ENCODE measurements at regions not wholly inside any gene's neighbourhood (a gene's known extent, or its start where the extent isn't known, plus 50 kb on each side); places are given as distances from the start of the nearest gene placed in this dataset.

DNA sequence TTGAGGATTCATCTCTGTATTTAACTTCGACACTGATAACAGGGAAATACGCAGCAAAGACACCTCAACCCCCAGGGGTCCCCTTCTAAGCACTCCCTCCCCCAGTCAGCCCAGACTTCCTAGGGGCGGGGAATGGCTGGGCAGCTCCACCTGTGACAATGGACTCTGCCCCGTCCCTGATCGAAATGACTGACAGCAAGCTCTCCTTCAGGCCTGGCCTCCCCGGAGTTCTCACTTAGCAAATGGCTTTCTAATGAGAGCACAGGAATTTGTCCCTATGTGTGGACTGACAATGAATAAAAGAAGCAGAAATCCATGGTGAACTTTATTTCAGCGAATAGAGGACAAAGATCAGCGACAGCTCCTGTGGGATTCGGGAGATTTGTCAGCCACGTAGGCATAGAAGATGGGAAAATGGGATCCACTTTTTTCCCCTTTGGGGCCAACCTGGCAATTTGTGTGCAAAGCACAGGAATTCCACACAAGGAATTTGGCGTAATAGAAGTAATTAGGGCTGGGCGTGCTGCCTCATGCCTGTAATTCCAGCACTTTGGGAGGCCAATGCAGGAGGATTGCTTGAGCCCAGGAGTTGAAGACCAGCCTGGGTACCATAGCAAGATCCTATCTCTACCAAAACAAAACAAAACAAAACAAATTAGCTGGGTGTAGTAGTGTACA is 63.8 kb downstream of the TNFAIP2 start:
- WGBS (ENCODE audit: extremely low coverage, insufficient coverage, insufficient read length): no CpG with 5 or more reads among the region's 12 CpGs
- no peaks in the 10 kb centered on the region for H3K9me3 ChIP-seq (ENCODE audit: insufficient read depth, low read depth, low read length)
- peaks cover 14% of the 10 kb centered on the region for H3K27me3 ChIP-seq (ENCODE audit: insufficient read depth, low read length)
- H3K9ac ChIP-seq (ENCODE audit: low read length): no peak overlapping the region
- no peaks in the 10 kb centered on the region for H3K79me1 ChIP-seq (ENCODE audit: low read length)
- H2AFZ ChIP-seq (ENCODE audit: insufficient read depth, low read length, poor library complexity): no peak overlapping the region
- DNase-seq: peak; percentile 77 to 88
- no peak overlapping the region for H4K91ac ChIP-seq (ENCODE audit: low read depth, low read length)
- H3K27ac ChIP-seq (ENCODE audit: low read depth, low read length): no peak overlapping the region
- no peak overlapping the region for H4K12ac ChIP-seq (ENCODE audit: low read depth, low read length)
- H2BK12ac ChIP-seq (ENCODE audit: low read length): no peak overlapping the region
- H2AK5ac ChIP-seq (ENCODE audit: low read length): no peak overlapping the region
- no peak overlapping the region for H3K4me2 ChIP-seq (ENCODE audit: low read length)
- no peak overlapping the region for H2BK120ac ChIP-seq (ENCODE audit: insufficient read depth, low read length, poor library complexity)
- no peak overlapping the region for H3K4ac ChIP-seq (ENCODE audit: low read depth, low read length)
- H3K14ac ChIP-seq (ENCODE audit: low read length): no peak overlapping the region
- H3K4me3 ChIP-seq (ENCODE audit: low read depth, low read length): no peak overlapping the region
- no peak overlapping the region for H4K8ac ChIP-seq (ENCODE audit: low read depth, low read length)
- H3K4me1 ChIP-seq (ENCODE audit: control insufficient read depth in 1 of 2, insufficient read depth in 2 of 2, low read length in 2 of 2): peaks cover 8 to 14% of the 10 kb centered on the region in 2 experiments
- no peaks in the 10 kb centered on the region for H3K79me2 ChIP-seq (ENCODE audit: control insufficient read depth, insufficient read depth, low read length, poor library complexity)
- H3K36me3 ChIP-seq (ENCODE audit: control insufficient read depth in 1 of 2, insufficient read depth in 2 of 2, low read length in 2 of 2): no peaks in the 10 kb centered on the region
- no peak overlapping the region for H3K23ac ChIP-seq (ENCODE audit: low read length)
- no peak overlapping the region for H2BK5ac ChIP-seq (ENCODE audit: low read depth, low read length, poor library complexity)
- no peak overlapping the region for H3K18ac ChIP-seq (ENCODE audit: low read length)

DNA sequence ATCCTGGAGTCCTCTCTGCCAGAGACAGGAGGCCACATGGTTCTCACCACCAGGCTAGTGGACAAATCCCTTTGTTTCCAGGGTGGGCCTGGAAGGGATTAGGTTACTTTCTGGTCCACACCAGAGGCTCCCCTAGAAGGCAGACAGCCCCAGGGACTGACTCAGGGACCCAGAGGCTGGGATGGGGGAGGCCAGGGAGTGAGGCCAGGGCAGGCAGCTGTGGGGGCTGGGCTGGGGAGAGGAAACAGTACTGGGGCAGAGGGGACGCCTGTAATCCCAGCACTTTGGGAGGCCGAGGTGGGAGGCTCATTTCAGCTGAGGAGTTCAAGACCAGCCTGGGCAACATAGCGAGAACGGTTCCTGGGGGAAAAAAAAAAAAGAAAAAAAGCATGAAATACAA is 64.7 kb downstream of the TNFAIP2 start:
- Histone ChIP-seq H3K23ac (ENCODE audit: low read length) (no peak overlapping the region), H4K8ac (ENCODE audit: low read depth, low read length) (no peak overlapping the region), H3K4me3 (ENCODE audit: low read depth, low read length) (no peak overlapping the region), H3K18ac (ENCODE audit: low read length) (no peak overlapping the region), H3K79me1 (ENCODE audit: low read length) (no peaks in the 10 kb centered on the region), H3K36me3 (ENCODE audit: control insufficient read depth in 1 of 2, insufficient read depth in 2 of 2, low read length in 2 of 2) (no peaks in the 10 kb centered on the region), H2BK12ac (ENCODE audit: low read length) (no peak overlapping the region), H3K14ac (ENCODE audit: low read length) (no peak overlapping the region), H2AFZ (ENCODE audit: insufficient read depth, low read length, poor library complexity) (no peak overlapping the region), H3K9ac (ENCODE audit: low read length) (no peak overlapping the region), H3K4me2 (ENCODE audit: low read length) (no peak overlapping the region), H3K79me2 (ENCODE audit: control insufficient read depth, insufficient read depth, low read length, poor library complexity) (no peaks in the 10 kb centered on the region), H3K4ac (ENCODE audit: low read depth, low read length) (no peak overlapping the region), H3K27me3 (ENCODE audit: insufficient read depth, low read length) (peaks cover 14% of the 10 kb centered on the region), H4K12ac (ENCODE audit: low read depth, low read length) (no peak overlapping the region), H2BK120ac (ENCODE audit: insufficient read depth, low read length, poor library complexity) (no peak overlapping the region), H3K4me1 (ENCODE audit: control insufficient read depth in 1 of 2, insufficient read depth in 2 of 2, low read length in 2 of 2) (peaks cover 8 to 14% of the 10 kb centered on the region in 2 experiments), H3K27ac (ENCODE audit: low read depth, low read length) (no peak overlapping the region), H2AK5ac (ENCODE audit: low read length) (no peak overlapping the region), H3K9me3 (ENCODE audit: insufficient read depth, low read depth, low read length) (no peaks in the 10 kb centered on the region), H4K91ac (ENCODE audit: low read depth, low read length) (no peak overlapping the region), H2BK5ac (ENCODE audit: low read depth, low read length, poor library complexity) (no peak overlapping the region)
- peak; percentile 54 to 74 for DNase-seq
- no CpG with 5 or more reads among the region's 4 CpGs for WGBS (ENCODE audit: extremely low coverage, insufficient coverage, insufficient read length)

DNA sequence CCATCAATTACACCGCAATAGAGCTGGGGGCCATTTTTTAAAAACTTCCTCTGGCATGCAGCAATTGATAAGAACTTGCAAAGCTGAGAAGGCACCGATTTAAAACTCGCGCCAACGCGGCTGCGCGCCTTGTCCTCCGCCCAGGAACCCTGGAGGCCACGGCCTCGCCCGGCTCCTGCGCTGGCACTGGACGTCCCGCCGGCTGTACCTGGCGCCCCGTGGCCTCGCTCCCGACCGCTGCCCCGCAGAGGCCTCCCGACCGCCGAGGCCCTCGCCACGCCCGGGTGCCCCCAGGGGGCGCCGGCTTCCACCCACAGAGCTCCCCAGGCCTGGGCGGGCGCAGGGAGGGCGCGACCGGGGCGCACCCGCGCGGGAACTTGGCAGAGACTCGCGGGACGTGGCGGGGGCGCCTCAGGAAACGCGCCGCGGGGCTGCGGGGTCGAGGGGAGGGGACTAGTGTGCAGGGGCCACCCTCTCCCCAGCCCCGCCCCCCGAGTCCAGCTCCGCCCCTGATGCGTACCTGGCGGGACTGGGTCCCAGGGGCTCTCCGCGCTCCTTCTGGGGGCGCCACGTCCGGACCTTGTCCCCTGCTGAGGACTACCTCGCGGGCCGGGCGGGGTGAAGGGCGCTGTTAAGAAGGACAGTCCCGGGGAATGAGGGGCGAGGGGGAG is 65.7 kb downstream of the TNFAIP2 start:
- WGBS (ENCODE audit: extremely low coverage, insufficient coverage, insufficient read length): no CpG with 5 or more reads among the region's 67 CpGs
- Histone ChIP-seq H2AFZ (ENCODE audit: insufficient read depth, low read length, poor library complexity) (no peak overlapping the region), H3K79me2 (ENCODE audit: control insufficient read depth, insufficient read depth, low read length, poor library complexity) (no peaks in the 10 kb centered on the region), H3K9ac (ENCODE audit: low read length) (no peak overlapping the region), H3K79me1 (ENCODE audit: low read length) (no peaks in the 10 kb centered on the region), H2AK5ac (ENCODE audit: low read length) (no peak overlapping the region), H3K4me1 (ENCODE audit: control insufficient read depth in 1 of 2, insufficient read depth in 2 of 2, low read length in 2 of 2) (peaks cover 8 to 14% of the 10 kb centered on the region in 2 experiments), H4K8ac (ENCODE audit: low read depth, low read length) (no peak overlapping the region), H4K91ac (ENCODE audit: low read depth, low read length) (no peak overlapping the region), H2BK5ac (ENCODE audit: low read depth, low read length, poor library complexity) (no peak overlapping the region), H3K27me3 (ENCODE audit: insufficient read depth, low read length) (peaks cover 14% of the 10 kb centered on the region), H3K9me3 (ENCODE audit: insufficient read depth, low read depth, low read length) (peaks cover 3% of the 10 kb centered on the region), H3K23ac (ENCODE audit: low read length) (no peak overlapping the region), H3K18ac (ENCODE audit: low read length) (no peak overlapping the region), H3K36me3 (ENCODE audit: control insufficient read depth in 1 of 2, insufficient read depth in 2 of 2, low read length in 2 of 2) (no peaks in the 10 kb centered on the region), H4K12ac (ENCODE audit: low read depth, low read length) (no peak overlapping the region), H2BK12ac (ENCODE audit: low read length) (no peak overlapping the region), H3K27ac (ENCODE audit: low read depth, low read length) (no peak overlapping the region), H3K4me3 (ENCODE audit: low read depth, low read length) (peak overlapping the region; percentile 56), H3K14ac (ENCODE audit: low read length) (no peak overlapping the region), H3K4ac (ENCODE audit: low read depth, low read length) (no peak overlapping the region), H2BK120ac (ENCODE audit: insufficient read depth, low read length, poor library complexity) (no peak overlapping the region), H3K4me2 (ENCODE audit: low read length) (peak overlapping the region; percentile 78)
- DNase-seq: peak; percentile 79 to 88

DNA sequence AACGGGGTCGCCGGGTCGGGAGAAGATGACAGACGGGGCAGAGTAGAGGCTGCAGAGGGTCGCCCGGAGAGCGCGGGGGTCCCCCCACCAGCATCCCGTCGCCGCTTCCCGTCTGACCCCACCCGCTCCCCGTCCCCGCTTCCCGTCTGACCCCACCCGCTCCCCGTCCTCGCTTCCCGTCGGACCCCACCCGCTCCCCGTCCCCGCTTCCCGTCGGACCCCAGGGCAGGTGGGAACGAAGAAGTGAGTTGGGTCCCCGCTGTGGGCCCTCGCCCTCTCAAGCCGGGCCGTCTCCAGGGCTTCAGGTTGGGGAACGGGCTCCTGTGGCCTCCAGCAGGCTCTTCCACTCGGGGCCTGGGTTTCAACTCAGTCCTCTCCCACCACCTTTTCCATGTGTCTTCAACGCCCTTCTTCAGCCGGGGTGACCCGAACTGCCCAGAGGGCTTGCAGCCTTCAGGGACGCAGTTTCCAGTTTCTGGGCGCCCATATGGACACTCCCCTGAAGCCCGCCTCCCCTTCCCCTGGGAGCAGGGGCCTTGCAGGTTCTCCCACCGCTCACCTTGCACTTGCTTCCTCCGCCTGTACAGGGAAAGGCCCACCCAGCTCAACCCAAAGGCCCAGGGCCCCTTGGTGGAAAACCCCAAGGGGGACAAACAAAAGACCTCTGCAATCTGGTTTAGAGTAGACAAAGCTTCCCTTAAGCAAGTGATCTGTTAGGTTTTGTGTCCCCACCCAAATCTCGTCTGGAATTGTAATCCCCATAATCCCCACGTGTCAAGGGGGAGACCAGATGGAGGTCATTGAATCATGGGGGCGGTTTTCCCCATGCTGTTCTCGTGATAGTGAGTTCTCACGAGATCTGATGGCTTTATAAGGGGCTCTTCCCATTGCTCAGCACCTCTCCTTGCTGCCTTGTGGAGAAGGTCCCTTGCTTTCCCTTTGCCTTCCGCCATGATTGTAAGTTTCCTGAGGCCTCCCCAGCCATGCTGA is 66.5 kb downstream of the TNFAIP2 start:
- Histone ChIP-seq H4K8ac (ENCODE audit: low read depth, low read length) (no peak overlapping the region), H3K27me3 (ENCODE audit: insufficient read depth, low read length) (peaks cover 14% of the 10 kb centered on the region), H3K4me1 (ENCODE audit: control insufficient read depth in 1 of 2, insufficient read depth in 2 of 2, low read length in 2 of 2) (peaks cover 8 to 14% of the 10 kb centered on the region in 2 experiments), H3K4me3 (ENCODE audit: low read depth, low read length) (peak overlapping the region; percentile 56), H2AK5ac (ENCODE audit: low read length) (no peak overlapping the region), H3K27ac (ENCODE audit: low read depth, low read length) (no peak overlapping the region), H2BK5ac (ENCODE audit: low read depth, low read length, poor library complexity) (no peak overlapping the region), H3K4ac (ENCODE audit: low read depth, low read length) (no peak overlapping the region), H3K23ac (ENCODE audit: low read length) (no peak overlapping the region), H3K36me3 (ENCODE audit: control insufficient read depth in 1 of 2, insufficient read depth in 2 of 2, low read length in 2 of 2) (no peaks in the 10 kb centered on the region), H3K14ac (ENCODE audit: low read length) (no peak overlapping the region), H3K9me3 (ENCODE audit: insufficient read depth, low read depth, low read length) (peaks cover 3% of the 10 kb centered on the region), H3K79me1 (ENCODE audit: low read length) (no peaks in the 10 kb centered on the region), H2AFZ (ENCODE audit: insufficient read depth, low read length, poor library complexity) (no peak overlapping the region), H3K18ac (ENCODE audit: low read length) (no peak overlapping the region), H4K12ac (ENCODE audit: low read depth, low read length) (no peak overlapping the region), H2BK12ac (ENCODE audit: low read length) (no peak overlapping the region), H3K79me2 (ENCODE audit: control insufficient read depth, insufficient read depth, low read length, poor library complexity) (no peaks in the 10 kb centered on the region), H4K91ac (ENCODE audit: low read depth, low read length) (no peak overlapping the region), H2BK120ac (ENCODE audit: insufficient read depth, low read length, poor library complexity) (no peak overlapping the region), H3K4me2 (ENCODE audit: low read length) (peak overlapping the region; percentile 78), H3K9ac (ENCODE audit: low read length) (no peak overlapping the region)
- DNase-seq: no peak
- WGBS (ENCODE audit: extremely low coverage, insufficient coverage, insufficient read length): no CpG with 5 or more reads among the region's 48 CpGs

All from trophoblast cell (in vitro differentiated cells and primary cell).